ENCODE measurements at regions not wholly inside any gene's neighbourhood (a gene's known extent, or its start where the extent isn't known, plus 50 kb on each side); places are given as distances from the start of the nearest gene placed in this dataset.

DNA sequence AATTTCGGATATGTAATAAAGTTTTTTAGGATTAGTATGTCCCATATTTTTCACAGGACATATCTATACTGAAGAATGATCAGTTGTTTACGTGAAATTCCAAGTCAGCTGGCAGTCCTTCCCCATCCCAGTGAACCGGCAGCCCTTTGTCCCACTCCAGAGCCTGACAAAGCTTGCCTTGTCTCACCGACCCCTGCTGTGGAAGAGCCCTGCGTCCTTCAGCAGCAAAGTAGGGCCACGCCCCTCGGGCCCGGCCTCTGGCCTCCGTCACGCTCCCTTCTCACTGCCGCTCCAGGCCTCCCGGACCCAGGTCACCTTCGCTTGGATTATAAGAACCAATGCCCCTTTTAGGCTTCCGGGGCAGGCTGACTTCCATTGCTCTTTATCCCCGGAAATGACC is 89.8 kb upstream of the TGIF1 start:
- DNase-seq = no peak

DNA sequence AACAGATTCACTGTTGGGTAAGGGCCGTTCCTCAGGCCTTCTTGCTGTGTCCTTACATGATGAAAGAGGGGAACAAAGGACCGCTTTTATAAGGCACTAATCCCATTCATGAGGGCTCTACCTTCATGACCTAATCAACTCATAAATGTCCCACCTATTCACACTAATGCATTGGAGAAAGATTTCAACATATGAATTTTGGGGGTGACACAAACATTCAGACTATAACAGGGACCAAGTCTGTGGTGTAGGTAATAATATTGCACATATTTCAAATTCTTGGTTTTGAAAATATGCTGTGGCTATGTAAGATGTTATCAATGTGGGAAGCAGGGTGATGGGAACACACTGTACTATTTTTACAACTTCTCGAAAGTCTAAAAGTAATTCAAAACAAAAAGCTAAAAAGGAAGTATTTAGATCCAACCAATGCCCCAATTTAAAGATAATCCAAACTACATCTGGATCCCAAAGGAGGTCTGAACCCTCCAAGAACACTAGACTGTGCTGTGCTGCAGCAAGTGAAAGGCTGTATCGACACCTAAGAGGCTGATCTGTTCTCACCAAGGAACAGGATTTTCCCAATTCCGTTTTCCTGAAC is 82.4 kb upstream of the TGIF1 start:
- no peak for DNase-seq

DNA sequence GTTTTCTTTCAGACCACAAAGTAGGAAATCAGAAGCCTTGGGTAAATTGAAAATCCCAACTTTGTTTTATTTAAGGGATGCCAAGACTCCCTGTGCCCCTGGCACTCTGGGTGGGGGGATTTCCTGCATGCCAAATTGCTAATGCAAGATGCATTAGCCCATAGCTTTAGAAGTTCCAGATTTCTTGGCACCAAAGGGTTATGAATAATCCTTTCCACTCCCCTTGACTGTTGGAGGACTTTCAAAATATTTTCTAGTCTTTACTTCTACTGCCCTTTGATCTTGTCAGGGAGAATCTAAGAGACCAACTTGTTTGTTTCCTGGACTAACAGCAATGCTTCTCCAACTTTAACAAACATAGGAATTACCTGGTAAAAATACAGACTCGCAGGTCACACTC is 81.8 kb upstream of the TGIF1 start:
- DNase-seq = no peak

DNA sequence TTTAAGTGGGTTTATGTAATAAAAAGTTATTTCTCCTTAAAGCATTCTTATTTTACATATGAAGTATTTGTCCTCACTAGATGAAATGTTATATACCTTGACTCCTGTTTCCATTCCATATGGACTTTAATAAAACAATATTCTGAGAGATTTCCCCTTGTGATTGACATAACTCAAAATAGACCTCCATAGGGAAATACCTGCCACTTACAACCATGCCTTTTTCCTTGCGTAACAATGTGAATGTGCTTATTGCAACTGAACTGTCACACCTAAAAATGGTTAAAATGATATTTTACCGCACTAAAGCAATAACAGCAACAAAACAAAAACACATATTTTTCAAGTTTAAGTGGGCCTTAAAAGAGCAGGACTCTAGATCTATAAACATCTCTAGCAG is 70.3 kb upstream of the TGIF1 start:
- no peak for DNase-seq

DNA sequence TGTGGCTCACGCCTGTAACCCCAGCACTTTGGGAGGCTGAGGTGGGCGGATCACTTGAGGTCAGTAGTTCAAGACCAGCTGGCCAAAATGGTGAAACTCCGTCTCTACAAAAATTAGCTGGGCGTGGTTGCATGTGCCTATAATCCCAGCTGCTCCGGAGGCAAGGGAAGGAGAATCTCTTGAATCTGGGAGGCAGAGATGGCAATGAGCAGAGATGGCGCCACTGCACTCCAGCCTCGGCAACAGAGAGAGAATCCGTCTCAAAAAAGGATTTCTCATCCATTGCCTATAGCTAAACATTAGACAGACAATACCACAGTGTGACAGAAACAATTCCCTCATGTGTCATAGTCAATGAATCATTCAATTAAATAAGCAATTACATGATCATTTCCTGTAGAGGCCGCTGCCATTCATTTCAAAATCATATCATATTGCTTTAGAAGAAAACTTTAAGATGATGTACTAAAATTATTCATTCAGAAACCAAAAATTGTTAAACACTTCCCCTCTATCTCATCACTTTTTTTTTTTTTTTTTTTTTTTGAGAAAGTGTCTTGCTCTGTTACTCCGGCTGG is 69.5 kb upstream of the TGIF1 start:
- DNase-seq = no peak

DNA sequence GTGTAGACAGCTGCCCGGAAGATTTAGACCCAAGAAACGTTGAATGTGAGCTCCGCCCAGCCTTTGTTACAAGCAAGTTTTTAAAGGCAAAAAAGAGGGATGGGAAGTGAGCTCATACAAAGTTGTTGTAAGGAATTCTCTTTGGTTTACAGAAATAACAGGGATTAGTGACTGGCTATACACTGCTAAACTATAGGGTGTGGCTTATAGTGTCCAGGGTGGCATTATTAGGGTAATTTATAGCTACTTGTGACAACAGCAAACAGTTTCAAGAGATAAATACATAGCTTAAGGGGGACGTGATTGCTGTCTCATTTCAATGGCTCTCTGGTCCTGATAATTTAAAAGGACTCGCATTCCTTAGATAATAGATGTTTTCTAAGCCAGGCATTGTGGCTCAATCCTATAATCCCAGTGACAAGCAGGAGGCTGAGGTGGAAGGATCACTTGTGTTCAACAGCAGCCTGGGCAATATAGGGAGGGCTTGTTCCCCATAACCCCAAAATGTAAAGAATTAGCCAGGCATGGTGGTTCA is 66.5 kb upstream of the TGIF1 start:
- peak; percentile 4 for DNase-seq

DNA sequence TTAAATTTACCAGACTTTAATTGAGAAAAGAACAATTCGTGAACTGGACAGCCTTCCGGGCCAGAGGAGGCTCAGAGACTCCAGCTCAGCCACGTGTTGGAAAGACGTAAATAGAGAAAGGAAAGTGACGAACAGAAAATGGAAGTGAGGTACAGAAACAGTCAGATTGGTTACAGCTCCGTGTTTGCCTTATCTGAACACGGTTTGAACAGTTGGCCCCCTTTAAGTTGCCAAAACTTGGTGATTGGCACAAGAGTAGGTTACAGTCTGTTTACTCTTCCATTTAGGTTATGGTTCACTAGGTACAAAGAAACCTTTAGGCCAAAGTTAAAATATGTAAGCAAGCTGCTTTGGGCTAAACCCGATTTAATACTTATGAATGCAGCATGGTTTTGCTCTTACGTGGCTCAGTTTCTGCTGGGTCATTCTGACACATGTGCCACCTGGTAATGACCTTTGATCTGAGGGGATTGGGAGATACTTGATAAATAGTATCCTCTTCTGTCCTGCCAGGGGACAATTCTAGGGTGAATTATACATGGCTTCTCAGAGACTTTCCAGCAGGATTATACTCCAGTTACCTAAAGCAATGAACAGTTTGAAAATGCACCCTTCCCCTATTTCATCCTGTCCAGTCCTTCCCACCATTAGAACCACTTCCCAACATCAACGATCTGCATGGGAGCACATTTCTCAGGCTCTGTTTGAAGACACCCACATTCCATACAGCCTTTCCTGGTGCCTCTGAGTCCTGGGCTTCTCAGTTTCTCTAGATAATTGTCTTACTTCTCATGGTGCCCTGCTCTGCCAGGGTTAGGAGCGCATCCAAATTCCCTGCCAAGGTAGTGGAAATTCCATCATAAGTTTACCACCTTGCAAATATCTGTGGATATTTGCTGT is 65.1 kb upstream of the TGIF1 start:
- no peak for DNase-seq

DNA sequence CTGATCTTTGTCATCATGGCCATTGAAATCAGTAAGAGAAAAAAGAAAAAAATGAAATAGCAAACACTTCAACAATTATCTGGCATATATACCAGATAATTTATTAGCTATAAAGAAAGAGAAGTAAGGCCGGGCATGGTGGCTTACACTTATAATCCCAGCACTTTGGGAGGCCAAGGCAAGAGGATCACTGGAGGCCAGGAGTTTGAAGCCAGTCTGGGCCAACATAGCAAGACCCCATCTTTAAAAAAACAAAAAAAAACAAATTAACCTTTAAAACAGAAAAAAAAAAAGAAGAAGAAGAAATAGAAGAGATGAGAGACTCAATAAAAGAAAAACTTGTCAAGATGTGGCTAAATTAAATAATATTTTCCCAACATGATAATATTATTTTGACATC is 61.6 kb upstream of the TGIF1 start:
- no peak for DNase-seq

DNA sequence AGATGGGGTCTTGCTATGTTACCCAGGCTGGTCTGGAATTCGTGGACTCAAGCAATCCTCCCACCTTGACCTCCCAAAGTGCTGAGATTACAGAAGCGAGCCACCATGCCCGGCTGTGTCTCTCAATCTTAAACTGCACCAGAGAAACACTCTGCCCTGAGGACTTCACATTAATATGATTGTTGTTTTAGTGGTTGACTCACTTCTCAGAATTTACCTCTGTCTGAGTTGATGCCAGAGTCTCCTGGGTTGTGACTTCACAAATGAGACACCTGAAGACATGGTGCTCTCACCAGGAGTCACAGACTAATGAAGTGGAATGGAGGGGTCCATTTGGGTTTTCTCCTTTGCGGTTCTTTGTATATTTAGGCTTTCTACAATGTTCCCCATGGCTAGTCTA is 61.0 kb upstream of the TGIF1 start:
- no peak for DNase-seq

DNA sequence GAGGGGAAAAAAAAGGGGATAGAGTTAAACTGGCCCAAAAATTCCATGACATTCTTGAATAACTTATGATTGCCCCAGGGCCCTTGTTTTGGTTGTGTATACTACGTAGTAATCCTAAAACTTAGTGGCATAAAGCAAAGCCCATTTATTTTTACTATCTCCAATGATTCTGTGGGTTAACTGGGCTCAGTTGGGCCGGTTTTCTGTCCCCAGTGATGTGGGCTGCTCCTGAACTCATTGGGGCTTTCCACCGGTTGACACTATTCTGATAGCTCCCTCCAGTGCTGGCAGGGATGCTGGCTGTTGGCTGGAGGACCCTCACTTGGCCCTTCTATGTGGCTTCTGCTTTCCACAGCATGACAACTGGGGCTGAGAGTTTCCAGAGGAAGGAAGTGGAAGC is 60.0 kb upstream of the TGIF1 start:
- DNase-seq = no peak

DNA sequence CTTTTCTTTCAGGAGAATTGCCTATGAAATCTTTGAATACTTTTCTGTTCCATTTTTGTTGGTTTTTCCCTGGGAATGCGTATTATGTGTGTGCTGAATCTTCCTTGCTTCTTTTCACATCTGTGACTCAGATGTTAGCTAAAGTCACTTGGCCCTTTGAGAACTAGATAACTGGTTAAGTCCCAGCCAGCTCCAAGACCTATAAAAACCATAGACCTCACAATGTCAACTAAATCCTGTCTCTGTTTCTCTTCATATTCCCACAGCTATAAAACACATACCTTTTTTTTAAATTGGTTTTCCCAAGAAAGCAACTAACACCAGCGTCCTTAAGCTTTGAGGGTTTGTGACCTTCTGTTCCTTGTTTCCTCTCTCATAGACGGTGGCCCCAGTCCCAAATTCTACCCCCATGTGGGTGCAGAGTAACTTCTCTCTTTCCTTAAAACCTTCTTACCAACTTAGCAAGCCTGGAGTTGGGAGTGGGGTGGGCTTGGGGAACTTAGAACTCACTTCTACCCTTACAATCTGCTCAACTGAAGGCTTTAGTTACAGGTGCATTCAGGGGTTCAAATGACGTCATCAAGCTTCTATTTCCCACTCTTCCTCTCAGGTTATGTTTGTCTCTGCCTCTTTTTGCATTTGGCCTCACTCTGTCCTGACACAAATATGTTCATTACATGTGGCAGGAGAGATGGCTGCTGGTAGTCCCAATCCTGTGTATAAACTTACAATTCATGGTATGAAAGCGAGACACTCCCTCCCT is 58.1 kb upstream of the TGIF1 start:
- no peak for DNase-seq

DNA sequence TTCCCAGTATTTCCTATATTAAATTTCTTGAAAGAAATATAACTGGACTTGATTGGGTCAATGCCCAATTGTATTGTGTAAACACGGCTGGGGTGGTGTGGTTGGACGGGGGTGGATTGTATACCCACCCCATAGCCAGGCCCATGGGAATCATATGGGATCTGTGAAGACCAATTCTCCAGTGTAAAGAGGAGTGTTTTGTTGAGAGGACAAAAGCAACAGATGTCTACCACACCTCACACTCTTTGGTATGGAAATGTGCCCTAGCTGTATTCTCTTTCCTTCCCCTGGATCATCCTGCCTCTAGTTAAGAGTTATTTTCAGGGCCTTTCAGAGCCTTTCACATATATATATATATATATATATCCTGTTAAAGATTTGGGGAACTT is 57.5 kb upstream of the TGIF1 start:
- DNase-seq = no peak

DNA sequence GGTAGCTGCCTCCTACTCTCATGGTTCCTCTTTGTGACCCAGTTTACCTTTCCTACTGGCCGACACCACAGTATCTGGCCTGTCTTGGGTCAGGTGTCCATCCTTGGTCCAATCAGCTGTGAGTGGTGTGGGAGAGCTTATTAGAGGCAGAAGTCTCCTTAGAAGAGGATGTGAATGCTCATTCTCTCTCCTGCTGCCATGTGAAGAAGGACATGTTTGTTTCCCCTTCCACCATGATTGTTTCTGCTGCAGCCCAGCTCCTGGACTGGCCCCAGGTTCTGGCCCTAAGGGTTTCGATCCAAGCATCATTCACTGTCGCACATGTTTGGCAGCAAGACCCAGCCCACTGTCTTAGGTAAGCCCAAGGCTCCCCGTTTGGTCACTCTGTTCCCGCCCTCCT is 55.3 kb upstream of the TGIF1 start:
- no peak for DNase-seq

DNA sequence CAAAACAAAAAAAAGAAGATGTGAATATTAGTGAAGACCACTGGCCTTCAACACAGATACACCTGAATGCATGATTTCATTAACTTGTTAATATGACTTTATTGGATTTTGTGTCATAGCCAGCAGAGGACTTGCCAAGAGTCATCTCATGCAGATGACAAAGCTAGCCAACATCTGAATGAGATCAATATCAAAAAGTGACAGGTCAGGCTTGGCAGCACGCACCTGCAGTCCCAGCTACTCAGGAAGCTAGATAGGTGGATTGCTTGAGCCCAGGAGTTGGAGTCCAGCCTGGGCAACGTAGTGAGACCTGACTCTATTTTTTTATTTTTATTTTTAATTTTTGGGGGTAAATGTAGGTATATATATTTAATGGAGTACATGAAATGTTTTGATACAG is 54.5 kb upstream of the TGIF1 start:
- DNase-seq = no peak

DNA sequence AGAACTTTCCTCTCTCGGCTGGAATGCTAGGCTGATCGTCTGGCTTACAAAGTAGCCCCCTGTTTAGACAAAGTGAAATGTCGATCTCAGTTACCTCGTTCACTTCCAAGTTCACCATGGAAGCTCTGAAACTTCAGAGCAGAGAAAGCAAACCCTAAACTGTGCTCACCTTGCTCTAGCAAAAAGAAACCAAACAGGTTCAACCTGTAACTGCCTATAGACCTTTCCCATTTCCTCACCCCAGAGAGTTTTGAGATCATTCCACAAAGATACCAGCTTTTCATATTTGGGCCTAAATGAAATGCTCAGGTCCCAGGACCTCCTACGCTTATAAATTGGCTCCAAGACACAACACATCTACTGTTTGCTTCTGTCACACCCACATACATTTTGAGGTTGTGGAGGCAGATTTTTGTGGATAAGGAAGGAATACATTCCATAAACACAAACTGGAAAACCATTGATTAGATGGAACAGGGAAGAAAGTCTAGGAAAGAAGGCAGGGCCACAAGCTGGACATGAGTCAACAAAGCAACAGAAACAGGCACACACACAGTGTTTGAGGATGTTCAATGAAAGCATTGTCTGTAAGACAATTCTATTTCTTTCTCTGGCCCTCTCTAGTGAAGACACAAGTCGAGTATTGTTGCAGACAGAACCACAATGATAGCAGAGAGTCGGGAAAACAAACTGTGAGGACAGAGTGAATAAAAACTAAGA is 52.8 kb upstream of the TGIF1 start:
- DNase-seq = peak; percentile 16

DNA sequence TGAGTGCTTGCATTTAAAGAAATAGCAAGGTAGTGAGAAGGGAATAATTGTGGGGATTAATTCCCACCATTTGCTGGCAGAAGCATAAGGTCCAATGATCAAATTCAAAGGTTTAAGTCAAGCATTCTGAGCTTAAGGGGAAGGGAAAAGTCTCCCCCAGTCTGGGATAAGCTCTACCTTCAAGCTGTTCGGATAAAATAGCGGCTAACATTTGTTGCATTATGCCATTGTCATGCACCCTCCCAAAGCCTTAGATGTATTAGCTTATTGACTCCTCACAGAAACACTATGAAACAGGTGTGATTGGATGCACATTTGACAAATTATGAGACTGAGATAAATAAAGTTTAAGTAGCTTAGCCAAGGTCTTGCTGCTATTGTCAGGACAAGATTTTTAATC is 52.2 kb upstream of the TGIF1 start:
- DNase-seq = no peak
